Natural killer cell (primary cell): ENCODE measurements at regions not wholly inside any gene's neighbourhood (a gene's known extent, or its start where the extent isn't known, plus 50 kb on each side); places are given as distances from the start of the nearest gene placed in this dataset.

ENCODE experiments used
- ATAC-seq, 3 donors: fragments of 150-1000 bp in 2 of 3; fragments of 200-7000 bp in 1 of 3; cut with Tn5 transposase; 1 replicate in 1 of 3; 2 replicates in 2 of 3; pipeline ENCODE4 v1.10.0; 2021; ENCODE audit warnings: mild to moderate bottlenecking in 2 of 3, moderate library complexity in 2 of 3
- DNase-seq, 2 donors: peaks; one replicate each; pipeline versions ENCODE4 v3.0.0 to v3.0.0-alpha.2; 2013 to 2021; ENCODE audit warnings: mixed read lengths in 1 of 2
- H3K27ac ChIP-seq: one replicate; pipeline ENCODE4 v1.5.1; 2013; ENCODE audit warnings: mild to moderate bottlenecking, low read length
- H3K27me3 ChIP-seq: one replicate; pipeline ENCODE4 v1.6.1; 2013; ENCODE audit warnings: low read length; ENCODE audit not compliant: control insufficient read depth, insufficient read depth
- H3K36me3 ChIP-seq: one replicate; pipeline ENCODE4 v1.6.1; 2013; ENCODE audit warnings: low read length; ENCODE audit not compliant: control insufficient read depth, insufficient read depth
- H3K4me1 ChIP-seq: one replicate; pipeline ENCODE4 v1.6.1; 2013; ENCODE audit warnings: low read length; ENCODE audit not compliant: control insufficient read depth, insufficient read depth
- H3K4me3 ChIP-seq: one replicate; pipeline ENCODE4 v1.5.1; 2013; ENCODE audit warnings: low read length
- H3K9me3 ChIP-seq: one replicate; pipeline ENCODE4 v1.6.1; 2013; ENCODE audit warnings: low read length; ENCODE audit not compliant: control insufficient read depth, insufficient read depth
- H3K27ac Mint-ChIP-seq, 2 donors: one replicate each; pipeline ENCODE4 v1.8.0; 2022; ENCODE audit warnings: mild to moderate bottlenecking in 2 of 2, mixed read lengths in 2 of 2, moderate library complexity in 1 of 2
- H3K27me3 Mint-ChIP-seq, 2 donors: one replicate each; pipeline ENCODE4 v1.8.0; 2022; ENCODE audit warnings: low read depth in 2 of 2, mixed read lengths in 2 of 2
- H3K36me3 Mint-ChIP-seq: one replicate; pipeline ENCODE4 v1.8.0; 2022; ENCODE audit warnings: mixed read lengths
- H3K4me1 Mint-ChIP-seq, 2 donors: one replicate each; pipeline ENCODE4 v1.8.0; 2022; ENCODE audit warnings: mixed read lengths in 2 of 2
- H3K4me3 Mint-ChIP-seq: one replicate; pipeline ENCODE4 v1.8.0; 2022; ENCODE audit warnings: mild to moderate bottlenecking, moderate library complexity, mixed read lengths
- H3K9me3 Mint-ChIP-seq, 2 donors: one replicate each; pipeline ENCODE4 v1.8.0; 2022; ENCODE audit warnings: mixed read lengths in 2 of 2
- CTCF ChIP-seq: fragments of 200-600 bp; IDR thresholded peaks from one replicate; pipeline ENCODE4 v1.8.0; 2022; ENCODE audit warnings: antibody characterized with exemption
- WGBS: methylation state at CpG from one replicate; pipeline ENCODE4 v1.1.7; 2013; ENCODE audit warnings: missing lambda C conversion rate; ENCODE audit not compliant: insufficient coverage; 5-methylcytosine and 5-hydroxymethylcytosine counted together
- intact Hi-C: fragments of 100-400 bp; cut with micrococcal nuclease; formaldehyde crosslinking; loops from one replicate; pipeline ENCODE4 v1.14.2; 2022

- no peak overlapping the region for H3K27ac ChIP-seq
- 8% methylated on average over 1 of the region's 1 CpG for WGBS
- DNase-seq (no peak), ATAC-seq (no peak)
- no peak overlapping the region for H3K27ac Mint-ChIP-seq
- TF ChIP-seq CTCF = no peak
- intact Hi-C loops = no loop called here
- no peaks in the 10 kb centered on the region for H3K4me1 ChIP-seq
- H3K36me3 ChIP-seq = no peaks in the 10 kb centered on the region
- no peaks in the 10 kb centered on the region for H3K9me3 ChIP-seq
- H3K9me3 Mint-ChIP-seq = no peaks in the 10 kb centered on the region
- peaks cover 11 to 19% of the 10 kb centered on the region in 2 donors for H3K27me3 Mint-ChIP-seq
- H3K36me3 Mint-ChIP-seq = no peaks in the 10 kb centered on the region
- H3K4me3 ChIP-seq = no peak overlapping the region
- H3K4me3 Mint-ChIP-seq = no peak overlapping the region
- H3K27me3 ChIP-seq = no peaks in the 10 kb centered on the region
- no peaks in the 10 kb centered on the region for H3K4me1 Mint-ChIP-seq
Observed at GRCh38 chr12:75591628-75592027, 80.2 kb upstream of the KRR1 start.

- H3K27me3 ChIP-seq = no peaks in the 10 kb centered on the region
- Mint-ChIP-seq H3K4me1 (no peaks in the 10 kb centered on the region), H3K4me3 (no peak overlapping the region), H3K27me3 (peaks cover 18 to 23% of the 10 kb centered on the region in 2 donors), H3K36me3 (no peaks in the 10 kb centered on the region), H3K9me3 (no peaks in the 10 kb centered on the region), H3K27ac (no peak overlapping the region)
- WGBS = no CpG with 5 or more reads among the region's 2 CpGs
- intact Hi-C loops = no loop called here
- no peak overlapping the region for H3K4me3 ChIP-seq
- DNase-seq (no peak), ATAC-seq (no peak)
- H3K36me3 ChIP-seq = no peaks in the 10 kb centered on the region
- no peak for TF ChIP-seq CTCF
- no peaks in the 10 kb centered on the region for H3K9me3 ChIP-seq
- no peaks in the 10 kb centered on the region for H3K4me1 ChIP-seq
- H3K27ac ChIP-seq = no peak overlapping the region
Observed at GRCh38 chr12:75589801-75590200, 78.4 kb upstream of the KRR1 start.

- H3K4me1 Mint-ChIP-seq = no peaks in the 10 kb centered on the region
- H3K27ac ChIP-seq = no peak overlapping the region
- no peaks in the 10 kb centered on the region for H3K36me3 Mint-ChIP-seq
- 80% methylated on average over 3 of the region's 4 CpGs for WGBS
- no peaks in the 10 kb centered on the region for H3K4me1 ChIP-seq
- TF ChIP-seq CTCF = no peak
- H3K27me3 ChIP-seq = no peaks in the 10 kb centered on the region
- intact Hi-C loops = no loop called here
- no peaks in the 10 kb centered on the region for H3K9me3 Mint-ChIP-seq
- H3K9me3 ChIP-seq = no peaks in the 10 kb centered on the region
- no peaks in the 10 kb centered on the region for H3K36me3 ChIP-seq
- no peak overlapping the region for H3K27ac Mint-ChIP-seq
- DNase-seq = no peak
- H3K4me3 ChIP-seq = no peak overlapping the region
- peaks cover 18 to 20% of the 10 kb centered on the region in 2 donors for H3K27me3 Mint-ChIP-seq
- ATAC-seq = no peak
- no peak overlapping the region for H3K4me3 Mint-ChIP-seq
Observed at GRCh38 chr12:75587340-75588106, 76.1 kb upstream of the KRR1 start.

GRCh38 chr12:75585330-75585729 lies 73.9 kb upstream of the KRR1 start:
- H3K36me3 ChIP-seq = no peaks in the 10 kb centered on the region
- WGBS = 82% methylated on average over 2 of the region's 4 CpGs
- H3K4me1 ChIP-seq = no peaks in the 10 kb centered on the region
- Mint-ChIP-seq H3K4me1 (no peaks in the 10 kb centered on the region), H3K36me3 (no peaks in the 10 kb centered on the region), H3K27ac (no peak overlapping the region), H3K27me3 (peaks cover 18 to 20% of the 10 kb centered on the region in 2 donors), H3K9me3 (no peaks in the 10 kb centered on the region), H3K4me3 (no peak overlapping the region)
- intact Hi-C loops = no loop called here
- H3K27me3 ChIP-seq = no peaks in the 10 kb centered on the region
- H3K27ac ChIP-seq = no peak overlapping the region
- DNase-seq (no peak), ATAC-seq (no peak)
- H3K4me3 ChIP-seq = no peak overlapping the region
- no peak for TF ChIP-seq CTCF
- H3K9me3 ChIP-seq = no peaks in the 10 kb centered on the region
